Fibroblast of upper back skin (primary cell): ENCODE measurements at regions not wholly inside any gene's neighbourhood (a gene's known extent, or its start where the extent isn't known, plus 50 kb on each side); places are given as distances from the start of the nearest gene placed in this dataset.
A peak's percentile ranks its signal among the peaks of the same experiment; 100 is the strongest.
"Not testable (repeated sequence)": the region's sequence is repeated elsewhere in the genome, so short reads cannot be mapped to it uniquely, and the experiment has no call there.

Experiments used
- DNase-seq: peaks from one replicate; pipeline ENCODE4 v3.0.0-alpha.2; 2013

- DNase-seq, result no peak
These were observed 155.6 kb downstream of the NUF2 start for GRCh38 chr1:163477276-163477830.

- not testable (repeated sequence) for DNase-seq
These were observed 176.9 kb downstream of the NUF2 start for GRCh38 chr1:163498391-163499330.

DNA sequence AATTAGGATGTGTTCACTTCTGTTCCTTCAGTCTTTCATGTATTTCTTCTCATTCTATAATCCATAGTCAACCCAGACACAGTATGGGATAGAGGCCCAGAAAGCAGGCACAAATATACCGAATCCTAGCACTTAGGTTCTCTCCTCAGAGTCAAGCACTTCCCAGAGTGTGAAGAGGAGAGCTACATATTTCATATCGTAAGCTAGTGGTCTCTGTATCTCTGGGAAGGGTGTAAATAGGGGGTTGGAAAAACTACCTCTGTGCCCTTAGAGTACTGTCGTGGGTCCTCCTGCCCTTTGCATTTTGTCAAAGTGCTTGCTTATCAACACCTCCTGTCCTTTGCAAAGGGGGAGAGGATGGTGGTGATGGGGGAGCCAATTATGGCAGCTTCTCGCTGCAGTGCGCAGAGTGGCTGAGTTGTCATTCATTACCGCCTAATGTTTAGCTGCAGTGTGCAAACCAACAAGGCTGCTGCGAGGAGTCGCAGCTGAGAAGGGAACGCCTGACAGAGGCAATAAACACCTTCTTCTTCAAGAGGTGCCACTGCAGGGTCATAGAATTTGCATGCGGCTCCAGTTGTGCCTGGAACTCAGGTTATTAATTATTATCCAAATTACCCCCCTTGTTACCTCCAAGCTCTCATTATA is 182.7 kb downstream of the NUF2 start:
- DNase-seq, result no peak

DNA sequence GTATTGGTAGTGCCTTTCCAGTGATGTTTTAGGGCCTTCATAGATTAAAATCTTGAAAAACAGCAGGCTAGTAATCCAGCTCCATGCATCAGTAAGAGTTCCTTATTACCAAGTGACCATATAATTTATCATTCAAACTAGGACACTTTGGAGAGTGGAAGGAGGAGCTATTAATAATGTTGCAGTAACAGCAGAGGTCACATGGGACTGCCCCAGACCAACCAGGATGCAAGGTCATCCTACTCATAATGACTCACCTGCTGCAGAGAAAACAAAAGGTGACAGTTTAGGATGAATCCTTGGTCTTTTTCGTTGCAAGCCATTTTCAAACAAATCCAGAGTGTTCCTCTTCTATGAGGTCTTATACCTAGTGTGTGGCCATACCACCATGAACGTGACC is 187.4 kb downstream of the NUF2 start:
- no peak for DNase-seq

DNA sequence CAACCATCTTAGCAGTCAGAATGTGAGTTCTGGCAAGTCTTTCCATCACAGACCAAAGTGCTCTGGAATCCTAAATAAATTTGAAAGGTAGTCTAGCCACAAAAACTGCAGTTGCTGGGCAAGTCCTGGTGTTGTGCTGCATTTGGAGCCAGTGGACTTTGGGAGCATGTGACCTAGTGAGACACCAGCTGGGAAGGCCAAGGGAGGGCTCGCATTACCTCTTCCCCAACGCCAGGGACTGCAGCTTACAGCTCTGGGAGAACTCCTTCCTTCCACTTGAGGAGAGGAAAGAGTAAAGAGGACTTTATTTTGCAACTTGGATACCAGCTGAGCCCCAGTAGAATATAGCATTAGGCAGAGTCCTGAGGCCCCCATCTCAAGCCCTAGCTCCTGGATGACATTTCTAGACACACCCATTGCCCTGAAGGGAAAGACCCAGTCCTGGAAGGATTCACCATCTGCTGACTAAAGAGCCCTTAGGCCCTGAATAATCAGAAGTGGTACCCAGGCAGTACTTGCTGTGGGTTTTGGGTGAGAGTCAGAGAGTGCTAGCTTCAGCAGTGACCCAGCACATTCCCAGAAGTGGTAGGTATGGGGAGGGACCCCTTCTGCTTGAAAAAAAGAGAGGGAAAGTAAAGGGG is 190.7 kb downstream of the NUF2 start:
- no peak for DNase-seq

DNA sequence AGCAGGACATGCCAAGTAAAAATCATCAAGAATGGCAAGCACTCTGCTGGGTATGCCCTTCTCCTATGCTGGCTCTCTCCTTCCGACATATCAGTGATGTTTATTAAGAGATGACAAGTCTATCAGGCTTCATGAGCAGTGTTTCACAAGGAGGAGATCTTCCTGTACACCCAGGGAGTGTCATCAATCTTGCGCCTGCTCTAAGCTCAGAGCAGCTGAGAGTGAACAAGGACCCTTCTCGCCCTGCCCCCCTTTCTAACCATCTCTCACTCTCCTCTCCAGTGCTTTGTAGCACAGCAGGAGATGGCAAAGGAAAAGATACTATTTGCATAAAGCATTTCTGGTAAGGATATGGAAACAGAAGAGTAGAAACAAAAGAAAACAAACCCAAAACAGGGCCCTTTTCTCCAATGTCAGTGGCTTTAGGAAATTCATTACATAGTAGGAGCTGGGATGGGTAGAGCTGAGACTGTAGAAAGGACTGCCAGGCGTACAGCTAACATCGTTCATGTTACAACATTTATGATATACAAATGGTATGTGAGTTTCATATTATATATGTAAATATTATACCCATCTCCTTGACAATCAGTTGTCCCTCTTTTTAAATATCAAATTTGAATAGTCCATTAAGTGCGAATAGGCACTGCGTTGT is 201.7 kb downstream of the NUF2 start:
- DNase-seq, result no peak

DNA sequence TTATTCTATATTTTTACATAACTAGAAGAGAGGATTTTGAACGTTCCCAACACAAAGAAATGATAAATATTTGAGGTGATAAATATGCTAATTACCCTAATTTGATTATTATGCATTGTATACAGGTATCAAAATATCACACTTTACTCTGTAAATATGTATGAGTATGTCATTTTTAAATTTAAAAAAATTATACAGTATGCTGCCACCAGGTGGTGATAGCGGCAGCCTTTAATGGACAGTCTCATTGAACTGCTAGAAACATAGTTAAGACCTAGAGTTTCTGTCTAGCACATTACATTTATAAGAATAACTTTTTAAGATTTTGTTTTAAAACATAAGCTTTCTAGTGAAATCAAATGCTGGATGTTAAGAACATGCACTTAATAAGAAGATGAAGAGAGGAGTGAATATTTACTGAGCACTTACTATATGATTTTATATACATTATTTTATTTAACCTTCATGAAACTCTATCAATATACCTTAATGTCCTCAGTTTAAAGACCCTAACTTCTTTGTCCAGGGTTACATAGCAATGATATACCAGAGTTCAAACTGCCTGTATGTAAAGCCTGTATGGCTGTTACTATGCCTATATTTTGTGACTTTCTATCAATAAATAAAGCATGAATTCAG is 207.1 kb downstream of the NUF2 start:
- DNase-seq, result peak; percentile 32

DNA sequence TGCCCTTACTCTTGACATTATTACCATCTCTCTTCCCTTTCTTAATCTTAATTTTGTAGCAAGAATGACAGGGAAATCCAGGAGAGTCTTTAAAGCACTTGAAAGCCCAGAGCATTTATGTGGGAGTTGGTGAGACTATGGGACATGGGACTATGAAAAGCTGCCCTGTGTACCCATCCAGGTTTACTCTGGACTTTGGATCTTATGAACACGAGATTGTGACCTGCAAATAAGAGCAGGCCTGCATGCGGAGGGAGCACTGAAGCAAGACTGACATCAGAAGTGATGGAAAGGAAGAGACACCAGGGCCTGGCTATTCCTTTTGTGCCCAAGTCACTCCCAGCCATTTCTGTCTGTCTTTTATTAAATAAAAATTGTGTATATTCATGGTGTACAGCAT is 209.6 kb downstream of the NUF2 start:
- DNase-seq, result no peak

DNA sequence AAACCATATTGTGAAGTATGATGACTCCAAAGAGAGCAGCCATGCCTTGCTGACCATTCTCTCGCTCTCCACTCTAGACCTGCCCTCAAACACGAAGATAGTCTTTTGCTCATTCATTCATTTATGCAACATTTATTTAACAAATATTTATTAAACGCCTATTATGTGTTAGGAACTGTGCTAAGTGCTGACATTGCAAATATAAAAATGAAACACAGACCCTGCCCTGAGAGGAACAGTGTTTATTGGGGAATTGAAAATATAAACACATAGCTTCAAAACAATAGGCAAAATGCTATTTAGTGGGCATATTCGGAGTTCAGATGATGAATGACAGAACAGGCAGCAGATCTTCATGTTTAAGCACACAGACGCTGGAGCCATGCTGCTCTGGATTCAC is 213.6 kb downstream of the NUF2 start:
- DNase-seq, result no peak

DNA sequence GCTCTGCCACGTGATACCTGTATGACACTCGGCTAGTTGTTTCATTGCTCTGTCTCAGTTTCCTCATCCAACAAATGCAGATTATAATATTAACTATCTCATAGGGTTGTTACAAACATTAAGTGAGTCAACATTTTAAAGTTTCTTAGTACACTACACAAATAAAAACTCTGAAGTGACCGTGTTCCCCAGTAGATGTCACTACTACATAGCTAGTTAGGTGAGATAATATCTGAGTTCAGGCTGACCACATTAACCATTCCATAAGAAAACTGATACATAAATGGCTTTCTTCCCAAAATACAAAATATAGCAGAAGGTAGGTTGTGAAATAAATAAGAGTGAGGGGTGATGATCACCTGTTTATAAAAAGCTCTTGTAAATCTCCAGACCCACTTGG is 214.1 kb downstream of the NUF2 start:
- DNase-seq, result peak; percentile 42

- no peak for DNase-seq
These were observed 216.1 kb downstream of the NUF2 start for GRCh38 chr1:163537809-163538208.

DNA sequence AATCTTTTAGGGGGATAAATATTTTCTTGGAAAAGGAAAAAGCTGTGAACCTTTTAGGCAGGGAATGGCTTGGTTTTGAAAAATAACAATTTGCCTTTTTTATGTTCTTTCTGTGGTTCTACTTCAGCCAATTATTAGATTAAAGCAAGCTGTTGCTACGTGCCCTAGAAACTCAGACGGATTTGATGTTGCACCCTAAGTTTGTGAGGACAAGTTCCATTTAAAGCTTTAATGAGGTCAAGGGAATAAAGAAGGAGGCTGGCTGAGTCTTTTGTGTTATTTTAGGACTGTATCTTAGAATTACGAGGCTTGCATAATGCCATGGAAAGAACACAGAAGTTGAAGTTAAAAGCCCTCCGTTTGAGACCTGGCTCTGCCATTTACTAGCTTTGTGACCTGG is 216.9 kb downstream of the NUF2 start:
- no peak for DNase-seq

DNA sequence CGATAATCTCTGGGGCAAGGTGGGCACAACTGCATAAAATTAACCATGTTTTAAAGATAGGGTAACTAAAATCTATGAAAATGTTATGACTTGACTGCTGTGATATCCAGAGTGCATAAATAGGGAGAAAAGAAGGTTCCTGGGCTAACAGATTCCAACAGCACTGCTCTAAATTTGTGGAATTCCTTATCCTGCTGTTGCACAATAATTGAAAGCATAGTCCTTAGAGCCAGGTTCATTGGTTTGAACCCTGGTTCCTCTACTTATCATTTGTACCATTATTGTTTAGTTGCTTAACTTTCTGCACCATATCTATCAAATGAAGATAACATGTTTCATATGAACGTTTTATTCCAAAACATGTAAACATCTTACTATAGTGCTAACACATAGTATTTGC is 219.0 kb downstream of the NUF2 start:
- no peak for DNase-seq

DNA sequence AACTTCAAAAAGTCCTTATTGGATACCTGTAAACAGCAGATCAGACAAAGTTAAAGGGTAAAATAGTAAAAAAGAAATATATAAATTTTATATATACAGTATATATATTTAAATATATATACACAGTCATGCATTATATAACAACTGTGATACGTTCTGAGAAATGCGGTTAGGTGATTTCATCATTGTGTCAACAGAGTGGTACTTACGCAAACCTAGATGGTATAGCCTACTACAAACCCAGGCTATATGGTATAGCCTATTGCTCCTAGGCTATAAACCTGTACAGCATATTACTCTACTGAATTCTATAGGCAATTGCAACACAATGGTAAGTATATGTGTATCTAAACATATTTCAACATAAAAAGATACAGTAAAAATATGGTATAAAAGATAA is 222.7 kb downstream of the NUF2 start:
- DNase-seq, result no peak

DNA sequence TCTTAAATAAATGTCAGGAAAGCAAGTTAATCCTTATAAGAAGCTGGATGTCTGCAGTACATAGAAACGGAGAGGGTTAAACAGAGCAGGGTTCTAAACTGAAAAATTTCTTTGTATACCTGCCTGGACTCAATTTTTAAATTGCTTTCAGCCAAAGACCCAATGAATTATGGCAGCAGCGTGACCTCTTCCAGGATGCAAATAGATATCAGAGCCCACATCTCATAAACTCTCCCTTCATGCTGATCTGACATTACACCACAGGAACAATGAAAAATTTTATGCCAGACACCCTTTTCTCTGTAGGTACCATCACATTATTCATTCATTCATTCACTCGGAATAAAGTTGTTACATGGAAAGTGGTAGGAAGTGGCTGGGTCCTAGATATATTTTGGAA is 236.4 kb downstream of the NUF2 start:
- no peak for DNase-seq

- DNase-seq, result peak; percentile 48
These were observed 240.0 kb downstream of the NUF2 start for GRCh38 chr1:163561580-163562295.

DNA sequence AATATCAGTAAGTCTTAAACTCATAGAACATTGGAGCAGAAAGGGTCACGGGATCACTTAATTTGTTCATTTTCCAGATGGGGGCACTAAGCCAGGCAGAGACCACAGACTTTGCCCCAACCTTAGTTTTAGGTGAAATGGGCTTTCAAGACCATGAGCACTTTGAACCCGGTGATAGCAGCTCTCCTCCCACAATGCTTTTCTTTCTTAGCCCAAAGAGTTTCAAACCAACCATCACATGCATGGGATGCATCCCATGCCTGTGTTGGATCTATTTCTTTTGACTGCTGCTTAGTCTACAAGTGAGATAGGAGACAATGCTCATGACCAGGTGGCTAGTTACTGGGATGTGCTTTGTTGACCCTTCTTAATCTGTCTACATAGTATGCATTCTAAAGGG is 240.6 kb downstream of the NUF2 start:
- DNase-seq, result no peak

GRCh38 chr1:163565166-163565565 is 243.4 kb downstream of the NUF2 start:
- DNase-seq, result peak; percentile 32

DNA sequence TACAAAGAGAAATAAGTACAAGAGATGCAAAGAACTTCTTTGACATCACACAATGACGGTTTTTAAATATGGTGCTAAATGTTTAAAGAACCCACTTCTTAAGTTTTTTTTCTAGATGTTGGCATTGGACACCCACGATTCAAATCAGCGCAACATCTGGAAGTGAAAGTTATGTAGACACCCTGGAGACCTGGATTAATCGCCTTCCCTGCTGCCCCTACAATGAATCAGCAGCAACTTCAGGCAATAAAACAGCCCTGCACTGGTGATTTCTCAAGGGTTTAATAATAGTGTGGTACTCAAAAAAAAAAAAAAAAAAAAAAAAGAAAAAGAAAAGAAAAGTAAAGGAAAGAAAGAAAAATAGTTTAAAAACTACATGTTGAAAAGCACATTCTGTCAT is 248.3 kb downstream of the NUF2 start:
- DNase-seq, result peak; percentile 31

DNA sequence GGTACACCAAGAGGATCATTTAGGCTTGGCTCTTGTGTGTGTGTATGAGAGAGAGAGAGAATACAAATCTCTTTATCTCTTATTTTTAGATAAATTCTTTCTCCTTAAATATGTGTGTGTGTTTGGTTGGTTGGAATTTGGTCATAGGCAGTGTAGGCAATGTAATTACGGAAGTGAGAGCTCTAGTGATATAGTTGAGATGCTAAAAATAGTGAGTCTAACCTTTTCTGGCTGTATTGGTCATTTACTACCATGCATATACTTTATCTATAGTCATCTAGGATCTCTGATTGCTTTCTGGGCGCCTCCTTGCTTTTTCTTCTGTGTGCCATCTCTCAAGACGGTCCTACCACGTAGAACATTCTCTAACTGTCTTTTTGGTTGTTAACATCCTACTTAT is 250.2 kb downstream of the NUF2 start:
- DNase-seq, result no peak

DNA sequence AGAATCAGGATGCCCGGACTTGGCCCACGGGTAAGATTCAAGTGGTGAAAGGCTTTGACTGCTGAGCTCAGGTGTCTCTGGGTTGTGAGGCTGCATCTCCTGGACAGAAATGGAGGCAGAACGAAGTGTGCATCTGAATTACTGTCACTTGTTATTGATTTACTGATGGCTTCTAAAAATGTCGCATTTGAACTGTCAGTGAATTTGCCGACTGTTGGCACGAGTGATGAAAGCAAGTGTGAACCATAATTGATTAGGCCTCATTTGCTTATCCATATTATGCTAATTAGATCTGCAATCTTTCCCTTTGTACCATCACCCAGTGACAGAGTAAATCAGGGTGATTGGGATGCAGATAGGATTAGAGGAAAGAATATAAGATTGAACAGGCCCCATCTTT is 252.4 kb downstream of the NUF2 start:
- DNase-seq, result no peak

DNA sequence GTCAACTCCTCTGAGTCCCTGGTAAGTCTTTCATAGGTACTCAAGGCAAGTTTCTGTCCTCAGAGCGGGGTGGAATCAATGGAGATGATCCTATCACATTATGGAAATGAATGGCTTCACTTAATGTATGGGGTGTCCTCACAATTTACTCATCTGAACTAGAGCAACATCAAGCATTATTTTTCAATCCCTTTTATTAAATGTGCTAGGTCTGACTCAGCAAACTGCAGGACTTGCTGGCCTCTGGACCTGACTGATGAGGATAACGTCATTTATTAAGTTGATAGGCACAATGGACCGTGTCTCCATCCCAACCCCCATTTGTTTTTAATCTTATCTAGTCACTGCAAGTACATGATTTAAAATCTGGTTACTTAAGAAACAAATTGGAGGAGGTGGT is 259.2 kb downstream of the NUF2 start:
- no peak for DNase-seq
